Stomach (tissue), 8 donors: ENCODE measurements at regions not wholly inside any gene's neighbourhood (a gene's known extent, or its start where the extent isn't known, plus 50 kb on each side); places are given as distances from the start of the nearest gene placed in this dataset.

Experiments used
- DNase-seq, 2 donors: peaks; one replicate each; pipeline versions ENCODE4 v3.0.0 to v3.0.0-alpha.2; 2013 to 2019
- H3K27ac ChIP-seq, 5 donors: fragments of 200-600 bp in 4 of 5; sonication (generic) in 4 of 5; one replicate each; pipeline ENCODE4 v1.5.1; 2013 to 2019; ENCODE audit warnings: mild to moderate bottlenecking in 1 of 5, moderate library complexity in 1 of 5
- H3K27me3 ChIP-seq, 3 donors: fragments of 200-600 bp; sonication (generic); one replicate each; pipeline ENCODE4 v1.5.1; 2017 to 2019; ENCODE audit warnings: mixed run types in 1 of 3
- H3K36me3 ChIP-seq, 4 donors: fragments of 200-600 bp; sonication (generic); 1 replicate in 3 of 4; 2 replicates in 1 of 4; pipeline ENCODE4 v1.5.1; 2016 to 2019
- H3K4me1 ChIP-seq, 4 donors: fragments of 200-600 bp; sonication (generic); one replicate each; pipeline ENCODE4 v1.5.1; 2016 to 2019
- H3K4me3 ChIP-seq, 4 donors: fragments of 200-600 bp; sonication (generic) in 3 of 4; one replicate each; pipeline ENCODE4 v1.5.1; 2016 to 2019; ENCODE audit warnings: mild to moderate bottlenecking in 1 of 4
- H3K9me3 ChIP-seq, 4 donors: fragments of 200-600 bp; sonication (generic); one replicate each; pipeline ENCODE4 v1.5.1; 2016 to 2019
- CTCF ChIP-seq, 7 experiments: fragments of 450-650 bp in 4 of 7; fragments of 200-600 bp in 3 of 7; sonication (generic) in 3 of 7; IDR thresholded peaks; one replicate each; pipeline ENCODE4 v1.5.1; 2016 to 2019; ENCODE audit warnings: antibody characterized with exemption in 7 of 7, control low read depth in 2 of 7, mild to moderate bottlenecking in 1 of 7
- EP300 ChIP-seq: sonication (generic); formaldehyde crosslinking; IDR thresholded peaks from one replicate; pipeline ENCODE4 v1.6.1; 2017; ENCODE audit warnings: antibody characterized with exemption
- POLR2A ChIP-seq, 4 donors: fragments of 450-650 bp; IDR thresholded peaks; one replicate each; pipeline ENCODE4 v1.6.1; 2016; ENCODE audit warnings: antibody characterized with exemption in 4 of 4, control low read depth in 2 of 4, mild to moderate bottlenecking in 1 of 4, moderate library complexity in 1 of 4
- POLR2AphosphoS5 ChIP-seq, 3 donors: sonication (generic); formaldehyde crosslinking; IDR thresholded peaks; one replicate each; pipeline ENCODE4 v1.6.1; 2016; ENCODE audit warnings: antibody characterized with exemption in 3 of 3
- WGBS, 5 donors: extraction: QIAGEN DNeasy Blood & Tissue Kit in 3 of 5; methylation state at CpG; one replicate each; pipeline versions ENCODE4 v1.1.5 to v1.1.7; 2013 to 2018; 5-methylcytosine and 5-hydroxymethylcytosine counted together
- intact Hi-C: fragments of 100-400 bp; cut with DNase I; formaldehyde crosslinking; loops from one replicate; pipeline ENCODE4 v1.15.1; 2023; ENCODE audit warnings: low total_unique reads
- donor health status: healthy with polysubstance abuse.
- donor health status: Bipolar disorder and iron deficiency.
- donor health status: healthy.

GRCh38 chr4:123569541-123569940, 172.9 kb downstream of the SPRY1 start:
- Histone ChIP-seq H3K4me3 (no peak overlapping the region), H3K27me3 (no peaks in the 10 kb centered on the region), H3K27ac (no peak overlapping the region), H3K4me1 (peaks cover 0 to 5% (median 2%) of the 10 kb centered on the region in 4 donors), H3K9me3 (peaks cover 0 to 5% (median 0%) of the 10 kb centered on the region in 4 donors), H3K36me3 (no peaks in the 10 kb centered on the region)
- WGBS, 5 donors: 91 to 98% (median 93%) methylated on average over 2 of the region's 2 CpGs
- no peak for TF ChIP-seq POLR2AphosphoS5 (IDR thresholded peaks at IDR 0.05)
- TF ChIP-seq CTCF (IDR thresholded peaks at IDR 0.05): no peak
- TF ChIP-seq EP300: no peak
- TF ChIP-seq POLR2A (IDR thresholded peaks at IDR 0.05): no peak
- intact Hi-C loops: no loop called here
- no peak for DNase-seq

GRCh38 chr4:123573866-123574508, 177.4 kb downstream of the SPRY1 start:
- no peaks in the 10 kb centered on the region for H3K27me3 ChIP-seq
- intact Hi-C loops: no loop called here
- TF ChIP-seq EP300: no peak
- no peak for TF ChIP-seq CTCF (IDR thresholded peaks at IDR 0.05)
- no peak for TF ChIP-seq POLR2AphosphoS5 (IDR thresholded peaks at IDR 0.05)
- no peak for TF ChIP-seq POLR2A (IDR thresholded peaks at IDR 0.05)
- no peak for DNase-seq
- no peak overlapping the region for H3K27ac ChIP-seq
- no peak overlapping the region for H3K4me3 ChIP-seq
- no peaks in the 10 kb centered on the region for H3K4me1 ChIP-seq
- WGBS, 5 donors: 87 to 95% (median 90%) methylated on average over 8 of the region's 8 CpGs
- H3K36me3 ChIP-seq: no peaks in the 10 kb centered on the region
- no peaks in the 10 kb centered on the region for H3K9me3 ChIP-seq

- no peaks in the 10 kb centered on the region for H3K27me3 ChIP-seq
- H3K27ac ChIP-seq: no peak overlapping the region
- WGBS, 5 donors: 90 to 95% (median 92%) methylated on average over 4 of the region's 4 CpGs
- H3K9me3 ChIP-seq: peaks cover 0 to 2% (median under 1%) of the 10 kb centered on the region in 4 donors
- H3K4me1 ChIP-seq: no peaks in the 10 kb centered on the region
- H3K4me3 ChIP-seq: no peak overlapping the region
- no peaks in the 10 kb centered on the region for H3K36me3 ChIP-seq
- no peak for DNase-seq
- TF ChIP-seq EP300: no peak
- no peak for TF ChIP-seq CTCF (IDR thresholded peaks at IDR 0.05)
- no peak for TF ChIP-seq POLR2AphosphoS5 (IDR thresholded peaks at IDR 0.05)
- TF ChIP-seq POLR2A (IDR thresholded peaks at IDR 0.05): no peak
- intact Hi-C loops: no loop called here
Measured at GRCh38 chr4:123575291-123575690, 178.7 kb downstream of the SPRY1 start.

GRCh38 chr4:123577225-123577906, 180.8 kb downstream of the SPRY1 start:
- H3K4me3 ChIP-seq: no peak overlapping the region
- peaks cover 0 to 4% (median 0%) of the 10 kb centered on the region in 4 donors for H3K36me3 ChIP-seq
- H3K27ac ChIP-seq: no peak overlapping the region
- WGBS, 5 donors: 83 to 90% (median 86%) methylated on average over 5 of the region's 5 CpGs
- intact Hi-C loops: no loop called here
- DNase-seq: no peak
- no peak for TF ChIP-seq CTCF (IDR thresholded peaks at IDR 0.05)
- TF ChIP-seq POLR2AphosphoS5 (IDR thresholded peaks at IDR 0.05): no peak
- no peak for TF ChIP-seq POLR2A (IDR thresholded peaks at IDR 0.05)
- TF ChIP-seq EP300: no peak
- H3K4me1 ChIP-seq: no peaks in the 10 kb centered on the region
- H3K27me3 ChIP-seq: no peaks in the 10 kb centered on the region
- peaks cover 8 to 15% (median 12%) of the 10 kb centered on the region in 4 donors for H3K9me3 ChIP-seq
